ENCODE measurements at regions not wholly inside any gene's neighbourhood (a gene's known extent, or its start where the extent isn't known, plus 50 kb on each side); places are given as distances from the start of the nearest gene placed in this dataset.

GRCh38 chr2:71932780-71933466 is 214.7 kb downstream of the CYP26B1 start:
- H3K4me2 ChIP-seq (ENCODE audit: low read depth, low read length, poor library complexity, severe bottlenecking), result no peak overlapping the region
- H3K4me3 ChIP-seq (ENCODE audit: insufficient read depth, low read length, poor library complexity, severe bottlenecking), result no peak overlapping the region
- H3K36me3 ChIP-seq (ENCODE audit: low read length), result no peaks in the 10 kb centered on the region
- H3K9me3 ChIP-seq (ENCODE audit: insufficient read depth, low read length), result no peaks in the 10 kb centered on the region
- H3K27me3 ChIP-seq (ENCODE audit: low read length), result no peaks in the 10 kb centered on the region
- TF ChIP-seq CTCF (IDR thresholded peaks at IDR 0.05; ENCODE audit: insufficient read depth, low read length, poor library complexity, severe bottlenecking) (no peak), EZH2phosphoT487 (conservative IDR thresholded peaks at IDR 0.05; ENCODE audit: low read length) (no peak)
- H3K9ac ChIP-seq (ENCODE audit: low read length), result no peak overlapping the region
- no peaks in the 10 kb centered on the region for H3F3A ChIP-seq (ENCODE audit: insufficient read depth)
- no peaks in the 10 kb centered on the region for H3K9me2 ChIP-seq (replicated peaks; ENCODE audit: insufficient read depth, low read length)
- H4K20me1 ChIP-seq (ENCODE audit: low read depth, low read length), result no peaks in the 10 kb centered on the region
- H3K79me2 ChIP-seq (ENCODE audit: insufficient read depth, low read length), result no peaks in the 10 kb centered on the region
- H3K27ac ChIP-seq (ENCODE audit: low read depth, low read length), result no peak overlapping the region
- no peak overlapping the region for H2AFZ ChIP-seq (ENCODE audit: low read depth, low read length, severe bottlenecking)

GRCh38 chr2:71932037-71932779 is 215.5 kb downstream of the CYP26B1 start:
- H3K4me2 ChIP-seq (ENCODE audit: low read depth, low read length, poor library complexity, severe bottlenecking), result no peak overlapping the region
- H3K36me3 ChIP-seq (ENCODE audit: low read length), result no peaks in the 10 kb centered on the region
- no peak overlapping the region for H3K27ac ChIP-seq (ENCODE audit: low read depth, low read length)
- H3K9ac ChIP-seq (ENCODE audit: low read length), result no peak overlapping the region
- TF ChIP-seq CTCF (IDR thresholded peaks at IDR 0.05; ENCODE audit: insufficient read depth, low read length, poor library complexity, severe bottlenecking) (no peak), EZH2phosphoT487 (conservative IDR thresholded peaks at IDR 0.05; ENCODE audit: low read length) (no peak)
- no peaks in the 10 kb centered on the region for H3K9me2 ChIP-seq (replicated peaks; ENCODE audit: insufficient read depth, low read length)
- no peaks in the 10 kb centered on the region for H3F3A ChIP-seq (ENCODE audit: insufficient read depth)
- no peaks in the 10 kb centered on the region for H4K20me1 ChIP-seq (ENCODE audit: low read depth, low read length)
- H3K27me3 ChIP-seq (ENCODE audit: low read length), result no peaks in the 10 kb centered on the region
- H3K79me2 ChIP-seq (ENCODE audit: insufficient read depth, low read length), result no peaks in the 10 kb centered on the region
- H3K4me3 ChIP-seq (ENCODE audit: insufficient read depth, low read length, poor library complexity, severe bottlenecking), result no peak overlapping the region
- H2AFZ ChIP-seq (ENCODE audit: low read depth, low read length, severe bottlenecking), result no peak overlapping the region
- no peaks in the 10 kb centered on the region for H3K9me3 ChIP-seq (ENCODE audit: insufficient read depth, low read length)

GRCh38 chr2:71930049-71930681 is 217.5 kb downstream of the CYP26B1 start:
- Histone ChIP-seq H3K27me3 (ENCODE audit: low read length) (no peaks in the 10 kb centered on the region), H3K4me2 (ENCODE audit: low read depth, low read length, poor library complexity, severe bottlenecking) (no peak overlapping the region), H3K4me3 (ENCODE audit: insufficient read depth, low read length, poor library complexity, severe bottlenecking) (no peak overlapping the region), H3K9ac (ENCODE audit: low read length) (no peak overlapping the region), H3K9me3 (ENCODE audit: insufficient read depth, low read length) (no peaks in the 10 kb centered on the region), H4K20me1 (ENCODE audit: low read depth, low read length) (no peaks in the 10 kb centered on the region), H3K27ac (ENCODE audit: low read depth, low read length) (no peak overlapping the region), H3K9me2 (replicated peaks; ENCODE audit: insufficient read depth, low read length) (no peaks in the 10 kb centered on the region), H2AFZ (ENCODE audit: low read depth, low read length, severe bottlenecking) (no peak overlapping the region), H3F3A (ENCODE audit: insufficient read depth) (no peaks in the 10 kb centered on the region), H3K36me3 (ENCODE audit: low read length) (no peaks in the 10 kb centered on the region), H3K79me2 (ENCODE audit: insufficient read depth, low read length) (no peaks in the 10 kb centered on the region)
- TF ChIP-seq CTCF (IDR thresholded peaks at IDR 0.05; ENCODE audit: insufficient read depth, low read length, poor library complexity, severe bottlenecking), result no peak
- TF ChIP-seq EZH2phosphoT487 (conservative IDR thresholded peaks at IDR 0.05; ENCODE audit: low read length), result no peak
